HPDE6-E6E7 (cell line): ENCODE measurements at regions not wholly inside any gene's neighbourhood (a gene's known extent, or its start where the extent isn't known, plus 50 kb on each side); places are given as distances from the start of the nearest gene placed in this dataset.
"Not testable (repeated sequence)": the region's sequence is repeated elsewhere in the genome, so short reads cannot be mapped to it uniquely, and the experiment has no call there.

Experiments used
- DNase-seq: peaks from one replicate; pipeline ENCODE4 v3.0.0; 2011; ENCODE audit warnings: missing footprints; ENCODE audit errors: extremely low spot score

DNA sequence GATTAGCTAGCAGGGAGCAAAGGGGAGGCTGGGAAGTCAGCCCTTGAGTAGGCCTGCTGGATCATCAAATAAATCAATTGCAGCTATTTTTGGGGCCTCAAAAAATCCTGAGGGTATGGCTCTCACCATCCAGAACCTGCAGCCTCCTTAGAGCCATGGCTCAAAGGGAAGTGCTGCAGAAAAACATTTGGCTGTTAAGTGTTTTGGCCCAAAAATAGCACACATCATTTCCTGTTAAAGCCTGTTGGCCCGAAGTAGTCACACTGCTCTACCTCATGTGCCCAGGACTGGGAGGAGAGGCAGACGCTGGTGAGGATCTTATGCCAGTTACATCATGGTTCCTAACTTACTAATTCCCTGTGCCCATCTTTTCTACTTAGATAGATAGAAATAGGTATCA is 176.8 kb upstream of the PLGLB1 start:
- DNase-seq: not testable (repeated sequence)

DNA sequence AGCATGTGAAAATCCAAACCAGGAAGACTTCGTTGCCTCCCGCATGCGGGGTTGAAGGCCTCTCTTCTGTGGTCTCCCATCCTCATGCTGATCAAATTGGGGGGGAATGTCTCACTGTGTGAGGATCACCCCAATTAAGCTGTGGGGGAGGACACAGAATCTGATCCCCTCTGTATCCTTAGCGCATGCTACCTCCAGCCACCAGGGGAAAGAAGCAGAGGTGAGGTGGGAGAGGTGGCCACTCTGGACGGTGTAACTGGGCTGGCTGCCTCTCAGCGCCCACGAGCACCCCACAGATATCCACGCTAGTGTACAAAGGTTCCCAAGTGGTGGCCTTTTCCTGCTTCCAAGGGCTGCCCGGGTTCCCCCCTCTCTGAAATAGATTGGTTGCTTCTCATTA is 177.6 kb upstream of the PLGLB1 start:
- not testable (repeated sequence) for DNase-seq

DNA sequence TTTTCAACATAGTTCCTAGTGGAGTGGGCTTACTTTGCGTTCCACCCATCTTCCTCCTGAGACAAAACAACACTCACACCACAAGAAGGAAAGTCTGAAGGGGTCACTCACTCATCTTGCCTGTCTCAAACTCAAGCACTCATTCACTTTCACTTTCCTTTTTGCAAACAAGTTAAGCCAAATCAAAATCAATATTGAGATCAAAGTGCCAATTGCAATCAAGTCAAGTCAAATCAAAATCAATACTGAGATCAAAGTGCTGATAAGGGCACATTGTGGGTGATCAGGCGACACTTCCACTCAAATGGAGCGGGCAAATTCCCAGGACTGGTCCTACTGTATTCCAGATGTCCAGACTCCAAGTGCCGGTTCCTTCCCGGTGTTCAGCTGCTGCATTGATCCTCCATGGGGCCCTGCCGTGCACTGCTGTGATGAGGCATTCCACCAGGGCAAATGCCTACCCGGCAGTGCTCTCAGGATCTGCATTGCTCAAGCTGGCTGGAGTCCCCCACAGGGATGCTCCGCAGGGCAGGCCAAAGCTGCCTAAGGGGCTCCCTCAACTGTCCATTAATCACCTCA is 183.0 kb upstream of the PLGLB1 start:
- DNase-seq: not testable (repeated sequence)

DNA sequence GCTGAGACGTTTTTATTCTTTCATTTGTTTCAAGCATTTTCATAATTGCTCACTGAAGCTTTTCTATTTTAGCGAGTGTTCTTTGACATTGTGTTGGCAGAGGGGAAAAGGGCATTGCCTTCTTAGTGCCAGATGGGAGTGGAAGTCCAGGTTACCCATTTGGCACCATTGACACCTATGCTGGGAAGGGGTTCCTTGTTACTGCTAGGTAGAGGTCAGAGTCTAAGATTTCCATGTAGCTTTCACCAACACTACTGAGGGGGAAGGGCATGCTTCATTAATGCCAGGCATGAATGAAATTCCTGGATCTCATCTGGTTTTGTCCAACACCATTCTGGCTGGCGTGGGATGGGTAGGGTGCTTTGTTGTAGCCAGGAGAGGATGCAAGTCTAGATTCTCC is 191.3 kb upstream of the PLGLB1 start:
- DNase-seq: not testable (repeated sequence)

DNA sequence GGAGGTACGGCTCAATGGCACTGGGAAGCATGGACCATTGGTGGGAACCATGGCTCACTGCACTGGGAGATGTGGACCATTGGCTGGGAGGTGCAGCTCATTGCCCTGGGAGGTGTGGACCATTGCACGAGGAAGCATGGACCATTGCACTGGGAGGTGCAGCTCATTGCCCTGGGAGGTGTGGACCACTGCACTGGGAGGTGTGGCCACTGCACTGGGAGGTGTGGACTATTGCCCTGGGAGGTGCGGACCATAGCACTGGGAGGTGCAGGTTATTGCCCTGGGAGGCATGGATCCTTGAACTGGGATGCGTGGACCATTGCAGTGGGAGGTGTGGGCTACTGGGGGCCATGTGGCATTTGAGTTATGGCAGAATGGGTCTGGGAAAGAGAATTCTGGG is 195.4 kb upstream of the PLGLB1 start:
- not testable (repeated sequence) for DNase-seq

DNA sequence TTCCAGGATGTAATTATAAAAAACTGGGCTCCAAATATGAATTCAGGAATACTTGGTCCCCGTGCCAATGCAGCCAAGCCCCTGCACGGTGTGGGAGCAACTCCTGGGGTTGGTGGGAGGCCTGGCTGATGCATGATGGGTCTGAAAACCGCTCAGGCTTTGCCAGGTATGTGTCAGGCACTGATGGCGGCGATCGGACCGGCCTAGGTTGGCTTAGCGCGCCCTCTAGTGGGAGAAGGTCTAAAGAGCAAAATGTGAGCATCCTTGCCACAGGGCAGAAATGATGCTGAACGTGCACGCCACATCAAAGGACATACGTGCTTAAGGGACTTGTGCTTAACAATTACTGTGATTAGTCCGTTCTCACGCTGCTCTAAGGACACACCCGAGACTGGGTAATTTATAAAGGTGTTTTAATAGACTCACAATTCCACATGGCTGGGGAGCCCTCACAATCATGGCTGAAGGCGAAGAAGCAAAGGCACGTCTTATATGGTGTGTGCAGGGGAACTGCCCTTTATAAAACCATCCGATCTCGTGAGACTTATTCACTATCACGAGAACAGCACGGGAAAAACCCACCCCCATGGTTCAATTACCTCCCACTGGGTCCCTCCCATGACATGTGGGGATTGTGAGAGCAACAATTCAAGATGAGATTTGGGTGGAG is 196.2 kb upstream of the PLGLB1 start:
- not testable (repeated sequence) for DNase-seq

DNA sequence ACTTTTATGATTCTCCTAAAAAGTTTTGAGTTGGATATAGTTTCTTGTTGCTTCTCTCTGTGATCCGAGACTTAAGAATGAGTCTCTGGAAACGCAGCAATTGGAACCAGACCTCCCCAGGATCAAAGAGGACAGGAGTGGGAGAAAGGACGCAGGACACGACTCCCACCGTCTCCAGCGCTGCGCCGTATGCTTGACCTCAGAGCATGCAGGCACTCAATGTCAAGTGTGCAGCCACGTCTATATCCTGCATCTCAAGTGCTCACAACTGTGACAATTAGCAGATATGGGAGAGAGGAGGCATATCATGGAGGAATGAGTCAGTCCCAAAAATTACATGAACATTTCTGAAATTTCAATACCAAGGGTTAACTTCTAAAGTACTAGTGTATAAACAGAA is 199.0 kb upstream of the PLGLB1 start:
- DNase-seq: not testable (repeated sequence)

DNA sequence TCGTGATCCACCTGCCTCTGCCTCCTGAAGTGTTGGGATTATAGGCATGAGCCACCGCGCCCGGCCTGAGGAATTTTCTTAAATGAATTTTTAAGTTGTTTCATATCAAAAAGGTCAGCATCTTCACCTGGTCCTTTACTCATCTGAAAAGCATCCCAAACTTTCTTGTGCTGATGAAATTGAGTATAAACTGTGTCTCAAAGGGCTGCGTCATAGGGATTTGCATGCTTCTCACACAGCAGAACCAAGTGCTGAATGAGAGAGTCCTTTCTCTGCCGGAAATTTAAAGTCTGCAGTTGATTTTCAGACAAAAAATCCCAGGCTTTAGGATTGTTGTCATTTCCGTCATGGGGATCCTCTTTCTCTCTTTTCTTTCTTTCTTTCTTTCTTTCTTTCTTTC is 200.5 kb upstream of the PLGLB1 start:
- DNase-seq: peak; percentile 6

DNA sequence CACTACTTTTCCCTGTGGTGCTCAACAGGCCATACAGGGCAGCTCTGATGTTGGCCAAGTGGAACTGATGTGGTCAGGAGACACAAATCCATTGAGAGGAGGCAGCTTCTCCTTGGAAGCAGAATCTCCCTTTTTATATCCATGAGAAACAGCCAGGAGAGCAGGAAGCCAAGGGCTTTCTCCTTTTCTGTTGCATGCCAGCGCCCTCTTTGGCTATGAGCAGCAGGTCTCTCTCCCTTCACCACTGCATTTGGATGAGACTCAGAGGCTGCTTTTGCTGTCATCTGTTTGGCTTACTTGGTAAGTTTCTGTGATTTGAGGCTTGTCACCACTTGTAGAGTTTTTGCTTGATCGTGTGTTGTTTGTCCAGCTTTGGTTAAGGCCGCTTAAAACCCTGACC is 202.2 kb upstream of the PLGLB1 start:
- DNase-seq: not testable (repeated sequence)

DNA sequence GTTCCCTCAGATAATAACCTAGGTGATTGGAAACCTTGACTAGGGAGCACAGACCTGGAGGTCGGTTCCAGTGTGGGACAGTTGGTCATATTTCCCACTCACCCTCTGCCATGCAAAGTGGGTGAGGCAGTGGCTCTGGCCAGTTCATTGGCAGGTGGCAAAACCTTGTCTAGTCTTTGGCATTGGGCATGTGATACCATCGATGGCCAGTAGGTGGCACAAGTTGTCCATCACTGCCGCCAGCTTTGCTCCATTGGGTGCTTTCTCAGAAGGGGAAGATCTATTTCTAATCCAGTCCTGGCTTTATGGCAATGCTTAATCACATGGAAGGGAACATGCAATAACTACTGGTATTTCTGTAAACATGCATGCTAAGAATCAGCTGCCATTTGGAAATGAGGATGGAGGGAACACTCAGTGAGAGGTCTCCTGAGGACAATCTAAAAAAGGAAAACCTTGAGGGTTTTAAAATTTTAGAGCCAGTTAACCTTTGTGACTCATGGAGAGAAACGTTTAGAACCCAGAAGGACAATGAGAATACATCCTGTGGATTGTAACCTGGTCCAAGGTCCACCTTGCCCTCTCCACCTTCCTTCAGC is 207.5 kb upstream of the PLGLB1 start:
- DNase-seq: not testable (repeated sequence)

DNA sequence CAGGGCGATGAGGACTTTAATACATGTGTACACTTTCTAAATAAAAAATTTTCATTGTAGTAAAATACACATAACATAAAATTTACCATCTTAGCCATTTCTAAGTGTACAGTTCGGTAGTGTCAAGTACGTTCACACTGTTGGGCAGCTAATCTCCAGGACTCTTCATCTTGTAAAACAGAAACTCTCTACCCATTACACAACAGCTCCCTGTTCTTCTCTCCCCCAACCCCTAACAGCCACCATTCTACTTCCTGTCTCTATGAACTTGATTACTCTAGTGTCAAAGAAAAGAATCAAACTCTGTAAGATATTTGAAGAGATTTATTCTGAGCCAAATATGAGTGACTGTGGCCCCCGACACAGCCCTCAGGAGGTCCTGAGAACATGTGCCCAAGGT is 208.3 kb upstream of the PLGLB1 start:
- DNase-seq: not testable (repeated sequence)

DNA sequence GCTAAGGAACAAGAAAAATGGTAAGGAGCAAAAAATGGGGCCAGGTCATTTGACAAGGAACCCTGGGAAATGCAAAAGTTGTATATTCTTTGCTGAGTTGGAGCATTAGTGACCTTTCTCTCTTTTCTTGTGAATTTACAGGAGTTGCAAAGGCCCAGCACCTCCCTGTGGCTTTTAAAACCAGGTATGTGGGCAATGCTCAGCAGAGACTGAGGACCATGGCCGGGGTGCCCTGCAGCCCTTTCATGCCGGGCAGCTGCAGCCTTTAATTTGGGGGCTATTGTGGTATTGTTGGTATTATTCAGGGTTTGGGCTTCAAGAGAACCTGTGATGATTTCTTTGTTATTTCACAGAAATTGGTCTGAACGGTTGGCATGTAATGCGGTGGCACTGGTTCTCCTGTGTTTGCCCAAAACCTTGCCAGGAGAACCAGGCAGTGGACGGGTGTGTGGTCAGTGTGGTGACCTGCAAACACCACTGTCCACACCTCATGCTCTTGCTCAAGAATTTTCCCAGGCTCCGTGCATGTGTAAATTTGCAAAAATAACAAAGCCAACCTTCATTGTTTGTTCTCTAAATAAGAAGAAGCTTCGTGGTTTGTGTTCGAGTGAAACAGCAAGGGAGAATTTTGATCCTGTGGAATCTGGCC is 213.8 kb upstream of the PLGLB1 start:
- DNase-seq: not testable (repeated sequence)

DNA sequence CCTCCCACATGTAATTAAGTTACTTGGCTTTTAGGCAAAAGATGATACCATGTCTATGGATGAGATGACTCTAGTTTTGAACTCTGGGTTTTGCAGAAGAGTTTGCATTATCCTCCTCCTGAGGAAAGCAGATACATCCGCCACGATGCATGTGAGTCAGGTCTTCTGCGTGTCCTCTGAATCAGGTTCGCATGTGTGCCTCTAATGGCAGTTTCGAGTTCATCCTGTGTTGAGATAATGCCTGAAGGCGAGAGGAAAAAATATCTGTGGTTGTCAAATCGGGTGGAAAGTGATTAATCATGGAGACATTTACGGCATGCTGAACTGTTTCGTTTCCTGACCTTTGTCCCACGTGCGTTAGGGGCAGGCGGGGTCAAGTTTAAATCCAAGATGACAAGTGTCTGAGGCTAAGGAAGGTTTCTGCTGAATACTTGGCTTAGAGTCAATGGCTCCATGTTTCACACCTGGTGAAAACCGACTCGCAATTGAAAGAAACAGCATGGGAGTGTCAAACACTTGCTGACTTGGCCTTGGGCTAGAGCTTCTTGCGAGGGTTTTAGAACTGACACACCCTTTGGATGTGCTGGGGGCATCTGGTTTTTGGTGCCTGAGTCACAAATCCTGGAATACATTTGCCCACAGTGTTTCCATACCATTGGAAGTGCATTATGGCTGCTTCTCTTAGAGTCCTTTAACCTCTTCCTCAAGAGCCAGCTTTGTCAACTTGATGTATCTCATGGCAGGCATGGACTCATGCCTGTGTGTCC is 216.1 kb upstream of the PLGLB1 start:
- not testable (repeated sequence) for DNase-seq

DNA sequence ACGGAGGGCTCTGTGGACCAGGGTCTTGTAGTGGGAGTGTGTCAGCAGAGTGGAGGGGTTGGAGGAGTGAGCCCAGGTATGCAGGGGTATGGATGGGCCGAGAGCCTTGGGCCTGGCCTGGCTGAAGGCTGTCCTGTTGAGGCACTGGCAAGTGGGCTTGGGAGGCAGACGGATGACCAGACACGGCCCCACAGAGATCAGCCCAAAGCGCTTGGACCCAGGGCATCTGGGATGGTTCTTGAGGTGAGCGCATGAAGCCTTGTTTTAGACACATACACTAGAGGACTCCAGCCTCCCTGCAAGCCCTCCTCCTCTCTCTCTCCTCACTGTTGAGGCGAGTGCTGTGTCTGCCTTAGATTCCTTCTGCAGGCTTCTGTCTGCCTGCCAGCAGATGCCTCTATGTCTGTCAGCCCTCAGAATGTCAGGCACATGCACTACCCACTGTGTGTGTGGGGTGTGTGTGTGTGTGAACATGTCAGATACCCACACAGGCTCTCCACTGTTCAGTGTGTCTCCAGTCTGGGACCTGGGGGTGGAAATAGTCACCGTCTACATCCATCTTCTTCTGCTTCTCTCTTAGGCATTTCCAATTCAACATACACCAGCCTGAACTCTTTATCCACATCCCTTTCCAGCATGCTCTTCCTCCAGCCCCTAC is 218.0 kb upstream of the PLGLB1 start:
- DNase-seq: not testable (repeated sequence)

DNA sequence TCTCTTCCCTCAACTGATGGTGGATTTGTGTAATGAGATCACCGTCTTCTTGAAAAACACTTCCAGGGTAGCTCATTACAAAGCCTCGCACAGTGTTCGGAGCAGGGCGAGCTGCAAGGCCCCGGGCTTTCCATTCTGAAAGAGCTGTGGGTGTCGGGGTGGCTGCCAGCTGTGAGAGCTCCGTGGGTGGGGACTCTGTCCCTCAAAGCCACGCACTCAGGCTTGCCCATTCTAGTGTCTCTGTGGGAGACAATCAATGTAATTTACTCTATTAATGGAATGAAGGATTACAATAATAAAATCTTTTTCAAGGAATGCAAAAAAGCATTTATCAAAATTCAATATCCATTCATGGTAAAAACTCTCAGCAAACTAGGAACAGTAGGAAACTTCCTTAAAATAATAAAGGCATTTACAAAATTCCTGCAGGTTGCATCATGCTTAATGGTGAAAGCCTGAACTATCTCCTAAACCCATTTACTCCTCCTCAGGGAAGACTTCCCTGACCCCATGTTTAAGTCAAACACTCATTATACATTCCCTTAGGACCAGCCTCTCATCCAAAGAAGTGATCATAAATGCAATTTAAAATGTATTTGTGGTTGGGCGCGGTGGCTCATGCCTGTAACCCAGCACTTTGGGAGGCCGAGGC is 224.5 kb upstream of the PLGLB1 start:
- not testable (repeated sequence) for DNase-seq

DNA sequence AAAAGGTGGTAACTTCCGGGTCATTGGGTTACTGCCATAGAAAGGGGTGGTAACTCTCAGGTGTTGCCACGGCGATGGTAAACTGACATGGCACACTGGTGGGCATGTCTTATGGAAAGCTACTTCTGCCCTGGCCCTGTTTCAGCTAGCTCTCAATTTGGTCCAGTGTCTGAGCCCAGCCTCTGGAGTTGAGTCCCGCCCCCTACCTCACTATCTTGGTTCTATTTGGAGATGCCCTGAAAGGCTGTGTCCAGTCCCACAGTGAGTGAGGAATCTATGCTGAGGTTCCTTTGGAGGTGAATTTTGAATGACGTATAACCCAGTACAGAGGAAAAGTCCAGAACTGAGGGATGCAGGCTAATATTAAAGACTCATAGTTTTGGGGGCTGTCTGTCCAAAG is 230.4 kb upstream of the PLGLB1 start:
- not testable (repeated sequence) for DNase-seq

DNA sequence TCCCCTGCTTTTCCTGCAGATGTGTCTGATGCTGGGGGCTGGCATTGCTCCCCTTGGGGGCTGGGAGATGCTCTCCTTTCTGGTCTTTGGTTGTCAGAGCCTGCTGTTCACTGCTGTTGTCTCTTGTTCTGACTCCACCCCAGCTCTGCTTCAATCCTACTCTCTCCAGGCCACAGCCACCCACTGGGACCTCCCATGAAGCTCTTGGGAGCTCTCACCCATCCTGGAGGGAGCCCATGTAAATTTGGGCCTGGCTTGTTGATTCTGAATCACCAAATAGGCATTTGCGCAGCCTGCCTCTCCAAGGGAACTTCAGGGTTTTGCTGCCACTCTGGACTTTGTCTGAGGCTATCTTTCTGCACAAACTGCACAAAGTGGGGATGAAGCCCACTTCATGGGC is 232.9 kb upstream of the PLGLB1 start:
- not testable (repeated sequence) for DNase-seq

DNA sequence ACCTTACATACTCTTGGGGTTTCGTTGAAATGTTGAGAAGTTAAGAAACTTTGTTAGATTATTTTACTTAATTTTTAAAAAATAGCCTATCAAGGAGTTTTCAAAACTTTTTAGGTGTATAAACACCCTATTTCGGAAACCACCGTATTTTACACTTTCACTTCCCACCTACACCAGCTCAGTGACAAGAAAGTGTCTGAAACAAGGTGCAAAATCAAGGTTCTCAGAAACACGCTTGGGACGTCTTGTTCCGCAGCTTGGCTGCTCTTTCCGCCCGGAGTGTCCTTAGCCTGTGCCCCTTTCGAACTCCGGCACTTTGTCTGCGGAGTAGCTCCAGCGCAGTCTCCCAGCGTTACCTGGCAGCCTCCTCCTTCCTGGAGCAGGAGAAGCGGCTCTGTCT is 233.8 kb upstream of the PLGLB1 start:
- not testable (repeated sequence) for DNase-seq

DNA sequence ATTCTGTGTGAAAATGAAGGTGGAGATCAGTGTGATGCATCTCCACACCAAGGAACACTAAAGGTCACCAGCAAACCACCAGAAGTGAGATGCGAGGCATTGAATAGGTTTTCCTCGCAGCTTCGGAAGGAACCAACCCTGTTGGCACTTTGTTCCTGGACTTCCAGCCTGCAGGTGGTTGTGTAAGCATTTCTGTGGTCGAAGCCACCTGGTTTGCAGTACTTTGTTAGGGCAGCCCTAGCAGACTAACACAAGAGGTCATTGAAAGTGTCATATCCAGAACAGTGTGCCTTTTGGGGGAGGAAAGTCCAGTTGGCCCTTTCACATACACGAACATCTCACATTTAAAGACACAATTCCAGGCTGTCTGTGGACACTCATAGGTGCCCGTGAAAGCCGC is 237.2 kb upstream of the PLGLB1 start:
- DNase-seq: not testable (repeated sequence)

DNA sequence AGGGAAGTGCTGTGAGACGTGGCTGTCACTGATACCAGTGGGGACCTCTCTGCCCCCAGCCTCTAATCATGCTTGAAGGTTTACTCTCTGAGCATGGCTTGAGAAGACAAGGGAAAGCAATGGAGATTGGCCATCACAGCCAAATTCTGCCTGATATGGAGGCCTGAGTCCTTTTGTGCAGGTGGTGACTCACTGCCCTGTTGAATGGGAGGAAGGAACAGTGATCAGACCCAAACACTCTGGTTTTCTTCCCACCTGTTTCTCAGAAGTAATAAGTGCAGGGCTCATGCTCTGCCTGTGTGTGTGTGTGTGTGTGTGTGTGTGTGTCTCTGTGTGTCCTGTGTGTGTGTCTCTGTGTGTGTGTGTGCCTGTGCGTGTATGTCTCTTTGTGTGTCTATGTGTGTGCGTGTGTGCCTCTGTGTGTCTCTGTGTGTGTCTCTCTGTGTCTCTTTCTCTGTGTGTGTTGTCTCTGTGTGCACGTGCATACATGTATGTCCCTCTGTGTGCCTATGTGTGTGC is 240.6 kb upstream of the PLGLB1 start:
- DNase-seq: not testable (repeated sequence)
